Renal cortical epithelial cell (primary cell): ENCODE measurements at regions not wholly inside any gene's neighbourhood (a gene's known extent, or its start where the extent isn't known, plus 50 kb on each side); places are given as distances from the start of the nearest gene placed in this dataset.

ENCODE experiments used
- DNase-seq: peaks from one replicate; pipeline ENCODE4 v3.0.0-alpha.2; 2011; ENCODE audit warnings: low read depth

DNA sequence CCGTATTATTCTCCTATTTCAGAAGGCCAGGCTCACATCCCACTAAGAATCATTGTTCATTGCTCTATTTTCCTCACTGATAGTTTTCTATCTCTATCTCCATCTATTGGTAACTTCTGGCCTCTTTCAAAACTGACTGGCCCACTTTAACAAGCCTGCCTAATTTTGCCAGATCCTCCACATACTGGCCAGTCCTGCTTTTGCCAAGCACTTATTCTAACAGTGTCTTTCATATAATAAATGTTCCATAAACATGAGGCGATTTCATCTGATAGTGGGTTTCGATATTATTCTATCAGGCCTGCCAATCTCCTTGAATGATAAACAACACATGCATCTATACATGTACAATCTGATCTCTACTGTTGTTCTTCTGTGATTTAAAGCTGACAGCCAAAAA is 125.9 kb upstream of the KCNH7 start:
- no peak for DNase-seq

DNA sequence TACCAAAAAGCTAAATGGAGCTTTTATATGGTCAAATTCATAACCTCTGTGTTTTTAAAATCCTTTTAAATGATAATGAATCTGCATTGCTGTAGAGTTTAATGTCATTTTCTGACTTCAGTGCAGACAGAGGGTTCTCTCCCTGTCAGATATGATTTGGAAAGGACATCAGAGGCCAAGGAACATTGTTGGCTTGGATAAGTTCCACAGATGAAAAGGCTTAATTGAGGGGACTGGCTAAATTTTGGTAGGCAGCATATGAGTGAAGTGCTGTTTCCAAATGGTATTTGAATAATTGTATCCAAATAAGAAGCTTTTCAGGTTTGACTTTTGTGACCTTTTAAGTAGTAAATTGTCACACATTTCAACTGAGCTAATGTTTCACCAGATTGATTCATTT is 124.6 kb upstream of the KCNH7 start:
- DNase-seq = peak; percentile 71

DNA sequence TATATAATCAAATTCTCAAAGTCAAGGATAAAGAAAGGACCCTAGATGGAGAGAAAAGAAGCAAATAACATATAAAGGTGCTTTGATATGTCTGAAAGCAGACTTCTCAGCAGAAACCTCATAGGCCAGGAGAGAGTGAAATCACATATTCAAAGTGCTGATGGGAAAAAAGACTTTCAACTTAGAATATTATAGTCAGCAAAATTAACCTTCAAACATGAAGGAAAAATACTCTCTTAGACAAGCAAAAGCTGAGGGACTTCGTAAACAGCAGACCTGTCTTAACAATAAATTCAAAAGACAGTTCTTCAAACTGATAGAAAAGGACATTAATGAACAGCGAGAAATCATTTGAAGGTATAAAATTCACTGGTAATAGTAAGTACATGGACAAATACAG is 107.2 kb upstream of the KCNH7 start:
- DNase-seq = no peak

DNA sequence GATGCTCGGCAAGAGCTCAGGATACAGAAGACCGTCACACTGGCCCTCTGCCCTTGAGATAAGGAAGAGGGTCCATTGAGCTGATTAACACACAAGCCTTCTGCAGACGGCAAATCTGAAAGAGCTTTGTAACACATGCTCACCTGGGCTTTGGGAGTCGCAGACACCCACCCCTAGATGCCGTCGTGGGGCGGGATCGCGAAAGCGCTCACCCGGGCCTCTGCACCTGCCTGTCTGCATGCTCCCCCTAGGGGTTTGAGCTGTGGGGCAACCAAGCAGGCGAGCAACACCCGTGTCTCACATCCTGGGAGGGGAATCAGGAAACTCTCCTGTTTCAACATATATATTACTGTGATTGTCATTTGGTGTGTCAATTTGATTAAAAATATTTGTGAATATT is 99.8 kb upstream of the KCNH7 start:
- no peak for DNase-seq

DNA sequence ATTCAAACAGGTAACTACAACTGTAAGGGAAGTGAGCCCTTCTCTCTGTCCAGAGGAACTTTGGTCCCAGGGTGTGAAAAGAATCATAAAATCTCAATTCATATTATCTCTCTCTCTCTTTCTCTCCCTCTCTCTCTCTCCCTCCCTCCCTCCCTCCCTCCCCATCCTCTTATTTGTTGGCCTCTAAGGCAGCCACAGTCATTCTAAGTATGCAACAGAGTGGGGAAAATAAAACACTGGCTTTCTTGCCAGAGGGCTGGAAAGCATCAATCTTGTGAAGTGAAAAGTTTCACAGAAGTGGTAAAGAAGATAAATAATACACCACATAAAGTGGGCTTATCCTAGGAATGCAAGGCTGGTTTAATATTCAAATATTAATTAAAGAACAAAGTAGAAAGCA is 95.6 kb upstream of the KCNH7 start:
- no peak for DNase-seq

DNA sequence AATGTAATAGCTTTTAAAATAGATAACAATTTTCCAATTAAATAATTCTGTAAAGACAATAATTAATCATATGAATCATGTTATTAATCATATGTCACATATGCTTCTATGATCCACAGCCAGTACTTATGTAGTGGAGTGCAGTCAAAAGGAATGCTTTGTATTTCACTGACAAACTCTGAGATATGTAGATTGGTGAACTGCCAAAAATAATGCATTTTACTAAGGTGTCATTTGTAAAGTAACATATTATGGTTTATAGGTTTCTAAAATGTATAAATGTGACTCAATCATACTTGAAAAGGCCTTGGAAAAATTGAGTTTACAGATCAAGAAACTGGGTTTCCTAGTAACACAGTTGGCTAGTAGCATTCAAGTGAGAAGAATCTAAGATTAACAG is 93.8 kb upstream of the KCNH7 start:
- DNase-seq = no peak

DNA sequence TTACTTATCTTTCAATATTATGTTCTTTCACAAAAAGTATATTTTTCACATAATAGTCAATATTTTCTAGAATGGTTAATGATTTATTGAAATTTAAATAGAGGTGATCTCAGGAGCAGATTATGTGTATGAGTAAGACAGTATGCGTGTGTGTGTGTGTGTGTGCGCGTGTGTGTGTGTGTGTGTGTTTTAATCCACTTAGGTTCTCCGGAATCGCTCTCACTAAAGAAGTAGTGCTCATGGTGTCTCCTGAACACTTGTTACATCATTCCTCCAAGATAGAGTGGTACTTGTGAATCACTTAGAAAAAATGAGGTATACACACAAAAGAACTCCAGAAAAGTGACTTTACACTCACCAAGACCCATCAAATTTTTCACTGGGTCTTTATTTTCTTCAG is 91.0 kb upstream of the KCNH7 start:
- DNase-seq = peak; percentile 74

DNA sequence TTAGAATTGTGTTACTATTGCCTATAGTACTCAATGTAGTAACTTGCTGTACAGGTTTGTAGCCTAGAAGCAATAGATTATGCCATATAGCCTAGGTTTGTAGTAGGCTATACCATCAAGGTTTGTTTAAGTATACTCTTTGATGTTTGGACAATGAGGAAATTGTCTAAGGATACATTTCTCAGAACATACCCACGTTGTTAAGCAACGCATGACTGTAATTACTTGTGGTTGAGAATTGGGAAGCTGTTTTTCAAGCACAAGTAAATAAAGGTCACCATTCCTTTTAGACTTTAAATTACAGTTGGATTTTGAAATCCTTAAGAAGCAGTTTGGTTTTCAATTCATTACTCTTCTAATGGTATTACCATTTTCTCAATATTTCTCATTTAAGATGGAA is 89.8 kb upstream of the KCNH7 start:
- DNase-seq = peak; percentile 84

DNA sequence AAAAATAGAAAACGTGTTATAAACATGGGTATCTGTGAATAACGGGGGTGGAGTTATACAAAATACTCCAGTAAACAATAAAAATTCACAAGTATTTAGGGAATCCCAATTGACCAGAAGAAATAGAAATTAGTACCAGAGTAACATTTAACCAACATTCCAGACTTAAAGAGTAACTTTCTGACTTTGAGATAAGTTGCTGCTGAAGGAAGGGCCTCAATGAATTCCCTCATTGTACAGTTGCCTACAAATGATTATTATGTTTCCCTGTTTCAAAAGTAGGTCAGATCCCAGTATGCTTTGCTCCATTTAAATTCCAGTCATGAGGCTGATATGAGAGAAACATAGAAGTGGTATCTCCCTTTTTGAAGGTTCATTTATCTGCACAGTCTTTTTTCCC is 88.3 kb upstream of the KCNH7 start:
- DNase-seq = no peak

DNA sequence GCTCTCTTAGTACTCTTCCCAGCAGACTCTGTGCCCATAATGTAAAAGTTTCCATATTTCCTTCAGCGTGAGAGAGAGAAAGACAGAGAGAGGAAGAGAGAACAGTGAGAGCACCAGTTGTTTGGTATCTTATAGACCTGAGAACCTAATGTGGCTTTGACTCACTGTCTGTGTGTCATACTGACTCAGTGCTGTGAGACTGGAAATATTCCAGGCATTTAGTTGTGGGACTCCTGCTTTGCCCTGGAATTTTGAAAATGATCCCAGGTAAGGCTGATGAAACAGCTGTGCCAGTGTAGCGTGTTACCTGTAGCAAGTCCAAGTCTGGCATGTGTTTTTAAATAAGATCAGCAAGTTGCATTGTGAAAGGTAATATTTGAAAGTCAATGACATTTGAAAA is 87.9 kb upstream of the KCNH7 start:
- peak; percentile 98 for DNase-seq

DNA sequence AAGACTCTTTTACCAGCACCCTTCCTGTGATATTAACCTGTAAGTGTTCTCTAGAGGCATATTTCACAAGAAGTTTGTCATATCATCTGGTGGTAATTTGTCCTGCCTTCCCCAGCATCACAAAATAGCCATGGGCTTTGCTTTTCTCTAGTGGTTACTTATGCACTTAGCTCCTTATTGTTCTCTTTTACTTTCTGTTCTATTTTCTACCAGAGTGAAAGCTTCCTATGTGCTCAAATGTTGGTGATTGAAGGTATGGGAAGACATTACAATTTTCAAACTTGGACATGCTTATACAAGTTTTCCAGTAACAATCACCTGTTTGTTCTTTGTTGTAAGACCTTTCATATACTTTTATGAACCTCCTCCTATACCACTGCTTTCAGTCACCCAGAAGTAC is 87.0 kb upstream of the KCNH7 start:
- peak; percentile 35 for DNase-seq

DNA sequence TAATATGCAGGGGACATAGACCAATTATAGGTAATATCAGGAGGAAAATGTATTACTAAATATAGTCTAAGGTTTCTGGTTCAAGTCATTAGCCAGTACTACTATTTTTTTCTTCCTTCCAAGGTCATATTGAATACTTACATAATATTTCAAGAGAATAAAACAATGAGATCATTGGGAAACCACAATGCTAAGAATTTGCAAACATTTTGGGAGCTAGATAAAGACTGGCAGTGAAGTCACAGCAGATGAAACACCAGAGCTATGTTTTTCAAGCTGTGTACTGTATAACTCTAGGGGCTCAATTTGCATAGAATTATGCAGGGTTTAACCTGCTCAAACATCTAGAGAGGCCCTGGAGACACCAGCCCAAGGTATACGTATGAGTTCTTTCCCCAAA is 80.5 kb upstream of the KCNH7 start:
- DNase-seq = no peak

DNA sequence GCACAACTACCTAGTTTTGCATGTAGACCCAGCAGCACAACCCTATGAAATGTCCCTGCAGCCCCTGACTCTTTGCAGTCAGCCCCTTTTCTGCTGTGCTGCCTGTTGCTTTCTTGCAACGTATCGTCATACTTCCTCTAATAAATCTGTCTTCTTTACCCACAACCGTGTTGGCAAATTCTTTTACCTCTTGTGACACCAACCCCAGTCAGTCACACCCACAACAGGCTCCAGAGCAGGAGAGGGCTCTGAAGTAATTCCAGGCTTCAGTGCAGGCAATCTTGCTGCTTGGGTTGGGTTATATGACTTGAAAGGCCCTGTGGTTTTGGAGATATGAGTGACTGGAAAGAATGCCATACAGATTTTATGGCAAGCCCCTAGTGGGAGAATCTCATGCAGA is 79.1 kb upstream of the KCNH7 start:
- DNase-seq = no peak

DNA sequence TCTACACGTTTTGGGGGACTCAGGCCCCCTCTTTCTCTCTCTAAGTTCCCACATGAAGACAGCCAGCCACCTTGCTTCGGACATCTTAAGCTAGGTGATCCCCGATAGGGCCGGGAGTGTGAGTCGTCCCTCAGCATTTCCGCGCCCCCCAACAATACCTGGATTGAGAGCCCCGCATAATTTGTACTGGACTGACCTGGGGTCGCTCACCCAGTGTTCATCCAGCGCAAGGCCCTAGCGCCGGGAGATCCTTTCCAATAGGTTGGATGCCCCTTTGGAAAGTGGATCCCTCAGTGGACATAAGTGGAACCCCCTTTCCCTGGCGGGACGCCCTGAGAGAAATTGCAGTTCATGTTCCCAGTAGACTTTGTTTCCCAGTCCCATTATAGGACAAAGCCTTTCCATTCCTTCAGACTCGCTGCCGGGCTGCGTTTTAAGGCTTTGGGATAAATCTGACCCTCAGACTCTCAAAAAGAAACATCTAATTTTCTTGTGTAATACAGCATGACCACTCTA is 77.8 kb upstream of the KCNH7 start:
- DNase-seq = no peak

DNA sequence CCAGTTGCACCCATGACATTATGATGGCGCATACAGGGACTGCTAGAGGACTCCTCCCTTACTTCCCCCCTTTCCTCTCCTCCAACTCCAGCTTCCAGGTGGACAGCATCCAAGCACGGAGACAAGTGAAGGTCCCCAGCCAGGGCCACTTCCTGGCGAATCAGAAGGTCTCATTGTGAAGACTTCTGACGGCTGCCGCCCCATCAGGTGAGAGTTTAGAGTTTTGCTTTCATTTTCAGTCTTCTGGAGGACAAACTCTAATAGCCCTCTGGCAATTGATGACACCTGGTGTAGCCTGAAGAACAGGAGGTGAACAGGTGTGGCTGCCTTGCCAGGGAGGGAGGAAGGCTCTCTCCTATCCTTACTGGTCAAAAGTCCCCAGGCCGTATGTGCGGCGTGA is 77.3 kb upstream of the KCNH7 start:
- DNase-seq = no peak

DNA sequence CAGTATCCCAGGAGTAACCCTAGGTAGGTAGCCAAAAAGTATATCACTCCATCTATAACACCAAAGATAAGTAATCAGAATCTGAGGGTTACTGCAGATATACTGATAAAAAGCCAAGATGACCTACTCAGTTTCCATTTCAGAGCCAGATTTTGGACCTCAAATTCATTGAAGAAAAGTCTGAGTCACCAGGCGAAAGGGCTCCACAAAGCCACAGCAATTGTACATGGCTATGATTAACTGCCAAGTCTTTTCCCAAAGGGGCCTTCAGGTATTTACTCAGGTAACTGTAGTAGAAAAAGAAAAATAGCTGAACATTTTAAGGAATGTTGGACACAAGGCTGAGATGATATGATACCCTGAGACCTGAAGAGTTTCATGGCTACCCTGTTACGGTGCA is 75.6 kb upstream of the KCNH7 start:
- no peak for DNase-seq

DNA sequence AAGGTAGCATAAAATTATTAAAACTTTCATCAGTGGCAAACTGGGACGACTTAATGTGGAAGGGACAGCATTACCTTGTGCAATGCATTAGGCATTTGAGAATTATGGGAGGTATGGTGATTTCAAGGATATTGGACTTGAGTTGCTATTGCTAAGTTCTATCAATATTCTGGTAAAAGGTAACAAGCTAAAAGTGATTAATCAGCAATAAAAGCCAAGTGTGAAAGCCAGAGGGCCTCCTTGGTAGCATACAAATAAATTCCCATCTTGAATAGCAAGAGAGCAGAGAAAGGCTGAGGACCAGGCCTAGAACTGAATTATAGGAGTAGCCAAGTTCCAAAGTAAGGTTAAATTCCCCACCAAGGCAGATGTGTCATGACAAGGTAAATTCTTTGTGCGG is 74.2 kb upstream of the KCNH7 start:
- DNase-seq = no peak

DNA sequence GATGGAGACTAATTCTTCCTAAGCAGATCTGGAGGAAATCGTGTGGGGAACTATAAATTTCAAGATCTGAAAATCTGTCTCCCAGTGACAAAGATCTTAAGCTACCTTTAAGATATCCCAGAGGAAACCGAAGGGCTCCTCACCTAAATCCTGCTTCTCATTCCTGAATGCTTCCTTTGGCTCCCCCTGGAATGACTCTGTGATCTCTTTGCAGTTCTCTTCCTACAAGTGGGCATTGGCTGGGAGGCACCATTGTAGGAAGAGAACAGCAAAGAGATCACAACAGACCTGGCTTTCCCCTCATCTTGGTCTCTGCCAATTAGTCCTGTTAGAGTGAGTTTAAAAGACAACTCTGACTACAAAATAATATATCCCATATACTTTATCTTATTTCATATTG is 70.0 kb upstream of the KCNH7 start:
- no peak for DNase-seq

DNA sequence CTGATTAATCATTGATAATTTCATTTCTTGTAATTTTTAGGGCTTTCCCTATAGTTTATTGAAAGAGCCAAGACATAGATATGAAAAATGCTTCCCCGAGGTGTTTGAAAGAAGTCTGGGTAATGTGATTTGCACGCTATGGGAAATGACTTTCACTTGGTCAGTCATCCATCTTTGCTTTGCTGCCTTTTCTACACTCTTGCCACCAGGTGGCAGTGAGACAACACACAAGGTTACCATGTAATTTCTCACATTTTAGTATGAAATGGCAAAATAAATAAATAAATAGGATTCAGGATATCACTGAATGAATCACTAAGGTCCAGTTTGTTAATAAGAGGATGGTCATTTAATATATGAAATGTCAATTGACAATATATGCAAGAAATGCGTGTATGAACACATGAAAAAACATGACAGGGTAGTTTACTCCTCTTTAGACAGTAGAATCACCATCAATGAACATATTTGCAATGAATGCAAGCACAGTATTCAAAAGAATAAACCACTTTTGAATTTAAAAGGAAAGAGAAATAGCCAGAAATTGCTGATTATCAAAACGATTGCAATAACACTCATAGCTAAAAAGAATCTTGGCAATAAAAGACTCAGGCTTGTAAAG is 52.2 kb upstream of the KCNH7 start:
- DNase-seq = peak; percentile 72

DNA sequence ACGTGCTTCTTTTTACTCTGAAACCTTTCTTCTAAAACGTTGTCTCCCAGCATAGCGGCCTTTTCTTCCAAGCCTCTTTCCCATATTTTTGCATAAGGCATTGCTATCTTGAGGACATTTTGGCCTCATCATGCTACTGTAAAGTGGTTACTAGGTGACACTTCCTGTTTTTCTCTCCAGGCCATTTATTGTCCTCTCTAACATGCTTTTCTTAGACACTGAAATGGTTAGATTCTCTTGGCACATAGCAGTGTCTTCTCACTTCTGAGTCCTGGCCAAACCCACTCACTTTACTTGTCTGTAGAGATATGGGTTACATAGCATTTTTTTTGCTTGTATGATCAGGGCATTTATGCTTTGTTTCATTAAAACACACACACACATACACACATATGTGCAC is 50.1 kb upstream of the KCNH7 start:
- no peak for DNase-seq
